A549 (cell line): ENCODE measurements at regions not wholly inside any gene's neighbourhood (a gene's known extent, or its start where the extent isn't known, plus 50 kb on each side); places are given as distances from the start of the nearest gene placed in this dataset.

Experiments
- small RNA-seq, 6 experiments: library from RNA; depleted of rRNA; stranded (forward); fragments of <200 nt; gene quantifications; one replicate each; pipeline ENCODE3, GENCODE V24; 2012

Small RNA genes in the stretch of these regions (small RNA-seq; reads per million reads assigned to genes)
- 0 reads per million in 6 experiments for gene RNU6-929P
